ENCODE measurements at regions not wholly inside any gene's neighbourhood (a gene's known extent, or its start where the extent isn't known, plus 50 kb on each side); places are given as distances from the start of the nearest gene placed in this dataset.

DNA sequence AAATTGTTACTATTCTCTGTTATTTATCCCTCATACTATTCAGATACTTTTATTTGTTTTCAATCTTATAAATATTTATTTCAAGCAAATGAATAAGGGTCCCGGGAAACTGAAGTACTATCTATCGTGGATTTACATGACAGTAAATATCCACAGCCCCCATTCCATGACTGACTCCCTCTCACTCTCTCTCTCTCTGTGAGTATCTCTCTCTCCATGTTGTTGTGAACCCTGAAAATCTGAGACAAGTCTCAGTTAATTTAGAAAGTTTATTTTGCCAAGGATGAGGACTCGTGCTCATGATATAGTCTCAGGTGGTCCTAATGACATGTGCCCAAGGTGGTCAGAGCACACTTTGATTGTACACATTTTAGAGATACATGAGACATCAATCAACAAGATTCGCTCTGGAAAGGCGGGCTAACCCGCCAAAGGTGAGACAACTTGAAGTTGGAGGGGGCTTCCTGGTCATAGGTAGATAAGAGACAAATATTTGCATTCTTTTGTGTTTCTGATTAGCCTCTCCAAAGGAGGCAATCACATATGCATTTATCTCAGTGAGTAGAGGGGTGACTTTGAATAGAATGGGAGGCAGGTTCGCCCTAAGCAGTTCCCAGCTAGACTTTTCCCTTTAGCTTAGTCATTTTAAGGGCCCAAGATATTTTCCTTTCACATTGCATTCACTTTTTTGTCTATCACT is 986.4 kb downstream of the NLGN4X start:
- no peaks in the 10 kb centered on the region for H3K27me3 ChIP-seq
- DNase-seq: no peak
- H3K9me3 ChIP-seq: no peaks in the 10 kb centered on the region
- H3K27ac ChIP-seq: no peak overlapping the region
- H3K4me3 ChIP-seq: no peak overlapping the region
- H3K36me3 ChIP-seq: no peaks in the 10 kb centered on the region
- TF ChIP-seq, protein P1, sequence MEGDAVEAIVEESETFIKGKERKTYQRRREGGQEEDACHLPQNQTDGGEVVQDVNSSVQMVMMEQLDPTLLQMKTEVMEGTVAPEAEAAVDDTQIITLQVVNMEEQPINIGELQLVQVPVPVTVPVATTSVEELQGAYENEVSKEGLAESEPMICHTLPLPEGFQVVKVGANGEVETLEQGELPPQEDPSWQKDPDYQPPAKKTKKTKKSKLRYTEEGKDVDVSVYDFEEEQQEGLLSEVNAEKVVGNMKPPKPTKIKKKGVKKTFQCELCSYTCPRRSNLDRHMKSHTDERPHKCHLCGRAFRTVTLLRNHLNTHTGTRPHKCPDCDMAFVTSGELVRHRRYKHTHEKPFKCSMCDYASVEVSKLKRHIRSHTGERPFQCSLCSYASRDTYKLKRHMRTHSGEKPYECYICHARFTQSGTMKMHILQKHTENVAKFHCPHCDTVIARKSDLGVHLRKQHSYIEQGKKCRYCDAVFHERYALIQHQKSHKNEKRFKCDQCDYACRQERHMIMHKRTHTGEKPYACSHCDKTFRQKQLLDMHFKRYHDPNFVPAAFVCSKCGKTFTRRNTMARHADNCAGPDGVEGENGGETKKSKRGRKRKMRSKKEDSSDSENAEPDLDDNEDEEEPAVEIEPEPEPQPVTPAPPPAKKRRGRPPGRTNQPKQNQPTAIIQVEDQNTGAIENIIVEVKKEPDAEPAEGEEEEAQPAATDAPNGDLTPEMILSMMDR (IDR thresholded peaks at IDR 0.05): no peak
- H3K4me1 ChIP-seq: no peaks in the 10 kb centered on the region

DNA sequence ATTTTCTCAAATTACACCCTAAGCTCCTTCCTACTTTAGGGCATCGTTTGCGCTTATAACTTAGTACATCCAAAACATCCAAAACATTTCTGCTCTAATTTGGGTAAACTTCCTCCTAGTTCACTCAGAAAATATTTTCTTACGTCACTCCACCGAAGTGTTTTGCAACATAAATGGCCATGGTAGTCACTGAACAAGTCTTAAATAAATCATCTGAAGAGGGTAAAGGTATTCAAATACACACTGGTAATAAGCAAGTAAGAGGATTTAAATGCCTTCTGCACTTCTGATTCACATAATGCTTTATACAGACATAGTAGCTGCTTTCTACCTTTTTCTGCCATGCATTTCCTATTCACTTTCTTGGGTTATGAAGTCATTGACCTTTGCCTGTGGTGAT is 991.9 kb downstream of the NLGN4X start:
- Histone ChIP-seq H3K4me3 (no peak overlapping the region), H3K27ac (no peak overlapping the region), H3K4me1 (no peaks in the 10 kb centered on the region), H3K27me3 (no peaks in the 10 kb centered on the region), H3K36me3 (no peaks in the 10 kb centered on the region), H3K9me3 (no peaks in the 10 kb centered on the region)
- no peak for TF ChIP-seq POLR2A (IDR thresholded peaks at IDR 0.05)
- no peak for DNase-seq

DNA sequence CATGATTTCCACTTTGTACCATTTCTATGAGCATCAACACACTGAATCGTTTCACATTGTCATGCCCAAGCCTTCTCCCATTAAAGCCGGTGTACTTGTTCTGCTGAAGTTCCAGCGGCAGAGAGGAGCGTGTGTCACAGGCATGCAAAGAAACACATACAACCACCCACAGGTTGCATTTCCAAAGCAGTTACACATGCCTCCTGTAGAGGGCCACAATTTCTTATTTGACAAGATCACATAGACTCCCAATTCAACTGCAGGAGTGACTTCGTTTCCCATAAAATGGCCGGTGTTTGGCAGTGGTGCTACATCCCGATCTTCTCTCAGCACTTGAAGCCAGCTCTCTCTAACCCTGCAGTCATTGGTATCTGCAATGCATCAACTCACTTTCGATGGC is 992.6 kb downstream of the NLGN4X start:
- no peaks in the 10 kb centered on the region for H3K4me1 ChIP-seq
- H3K9me3 ChIP-seq: no peaks in the 10 kb centered on the region
- no peaks in the 10 kb centered on the region for H3K27me3 ChIP-seq
- H3K4me3 ChIP-seq: no peak overlapping the region
- TF ChIP-seq, protein P1 (IDR thresholded peaks at IDR 0.05): no peak
- TF ChIP-seq POLR2A (IDR thresholded peaks at IDR 0.05): no peak
- no peak overlapping the region for H3K27ac ChIP-seq
- H3K36me3 ChIP-seq: no peaks in the 10 kb centered on the region
- no peak for DNase-seq

DNA sequence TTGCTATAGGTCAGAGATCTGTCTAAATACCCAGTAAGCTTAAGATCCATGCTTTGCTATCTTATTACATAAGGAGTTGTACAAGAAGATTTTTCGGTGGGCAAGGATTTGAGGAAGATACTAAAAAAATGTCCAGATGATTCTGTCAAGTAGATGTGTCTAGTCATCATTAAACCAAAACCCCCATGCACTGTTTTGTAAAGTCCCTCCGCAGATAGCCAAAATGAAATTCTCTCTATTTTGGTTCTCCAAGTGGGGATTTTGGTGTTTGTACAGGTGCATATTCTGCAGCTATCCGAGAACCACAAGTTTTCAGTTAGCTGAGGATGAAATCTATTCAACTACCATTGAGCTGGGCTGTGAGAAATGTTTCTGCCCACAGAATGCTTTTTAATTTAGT is 994.8 kb downstream of the NLGN4X start:
- H3K4me3 ChIP-seq: no peak overlapping the region
- no peak for DNase-seq
- TF ChIP-seq, protein P1 (IDR thresholded peaks at IDR 0.05): no peak
- TF ChIP-seq POLR2A (IDR thresholded peaks at IDR 0.05): no peak
- no peaks in the 10 kb centered on the region for H3K4me1 ChIP-seq
- no peak overlapping the region for H3K27ac ChIP-seq
- no peaks in the 10 kb centered on the region for H3K36me3 ChIP-seq
- no peaks in the 10 kb centered on the region for H3K9me3 ChIP-seq
- H3K27me3 ChIP-seq: no peaks in the 10 kb centered on the region

DNA sequence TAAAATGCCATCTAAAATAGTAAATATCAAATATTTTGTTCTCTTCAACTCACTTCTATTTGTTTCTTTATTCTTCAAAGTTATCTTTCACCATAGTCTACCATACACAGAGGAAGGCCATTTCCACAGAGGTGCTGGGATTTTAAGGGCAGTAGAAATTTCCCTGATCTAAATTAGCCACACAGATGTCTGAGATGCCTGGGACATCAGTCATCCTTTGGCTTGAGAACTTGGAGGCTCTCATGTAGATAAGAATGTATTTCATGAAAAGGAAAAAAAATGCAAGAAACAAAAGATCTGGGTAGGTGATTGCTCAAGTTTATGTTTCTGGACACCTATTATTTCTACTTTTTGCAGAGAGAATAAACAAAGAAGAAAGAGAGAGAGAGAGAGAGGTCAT is 1008.2 kb downstream of the NLGN4X start:
- Histone ChIP-seq H3K27me3 (no peaks in the 10 kb centered on the region), H3K9me3 (no peaks in the 10 kb centered on the region), H3K27ac (no peak overlapping the region), H3K4me1 (no peaks in the 10 kb centered on the region), H3K4me3 (no peak overlapping the region), H3K36me3 (no peaks in the 10 kb centered on the region)
- no peak for TF ChIP-seq POLR2A (IDR thresholded peaks at IDR 0.05)
- TF ChIP-seq, protein P1 (IDR thresholded peaks at IDR 0.05): no peak
- no peak for DNase-seq

DNA sequence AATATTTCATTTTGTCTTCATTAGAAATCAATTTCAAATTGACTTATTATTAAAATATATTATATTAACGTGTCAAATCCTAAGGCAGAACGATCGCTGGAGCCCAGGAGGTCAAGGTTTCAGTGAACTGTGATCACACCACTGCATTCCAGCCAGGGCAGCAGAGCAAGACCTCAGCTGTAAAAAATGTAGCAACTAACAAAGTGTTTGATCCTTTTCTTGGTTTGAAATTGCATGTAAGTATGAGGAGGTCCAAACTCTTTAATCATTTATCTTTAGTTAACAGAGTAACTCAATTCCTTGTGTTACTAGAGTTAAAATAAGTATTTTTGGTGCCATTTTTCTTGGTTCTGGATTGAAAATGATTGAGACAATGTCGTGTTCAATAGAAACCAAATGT is 1033.9 kb downstream of the NLGN4X start:
- H3K27me3 ChIP-seq: no peaks in the 10 kb centered on the region
- H3K9me3 ChIP-seq: no peaks in the 10 kb centered on the region
- H3K36me3 ChIP-seq: no peaks in the 10 kb centered on the region
- TF ChIP-seq POLR2A (IDR thresholded peaks at IDR 0.05): no peak
- TF ChIP-seq, protein P1 (IDR thresholded peaks at IDR 0.05): no peak
- no peaks in the 10 kb centered on the region for H3K4me1 ChIP-seq
- no peak for DNase-seq
- no peak overlapping the region for H3K4me3 ChIP-seq
- H3K27ac ChIP-seq: no peak overlapping the region

All from Peyer's patch (tissue), 4 donors.